Right lobe of liver (tissue), 6 donors: ENCODE measurements at regions not wholly inside any gene's neighbourhood (a gene's known extent, or its start where the extent isn't known, plus 50 kb on each side); places are given as distances from the start of the nearest gene placed in this dataset.
A peak's percentile ranks its signal among the peaks of the same experiment; 100 is the strongest.
"Not testable (repeated sequence)": the region's sequence is repeated elsewhere in the genome, so short reads cannot be mapped to it uniquely, and the experiment has no call there.

ENCODE experiments used
- ATAC-seq, 4 donors: fragments of 200-7000 bp; cut with Tn5 transposase; one replicate each; pipeline ENCODE4 v1.9.1; 2020; ENCODE audit warnings: mild to moderate bottlenecking in 4 of 4, moderate library complexity in 4 of 4
- DNase-seq, 3 donors: peaks; one replicate each; pipeline ENCODE4 v3.0.0-alpha.2; 2020
- H3K27ac ChIP-seq, 3 donors: fragments of 200-600 bp; one replicate each; pipeline ENCODE4 v1.8.0; 2022
- H3K27me3 ChIP-seq, 2 donors: fragments of 200-600 bp; one replicate each; pipeline ENCODE4 v1.8.0; 2022
- H3K36me3 ChIP-seq, 4 donors: fragments of 200-600 bp; sonication (generic) in 1 of 4; one replicate each; pipeline versions ENCODE4 v1.5.1 to v1.8.0; 2017 to 2022; ENCODE audit warnings: control low read depth in 1 of 4
- H3K4me1 ChIP-seq, 4 donors: fragments of 200-600 bp; sonication (generic) in 1 of 4; one replicate each; pipeline versions ENCODE4 v1.5.1 to v1.8.0; 2017 to 2022; ENCODE audit warnings: control low read depth in 1 of 4
- H3K4me3 ChIP-seq, 3 donors: fragments of 200-600 bp; one replicate each; pipeline ENCODE4 v1.8.0; 2022
- H3K9me3 ChIP-seq, 4 donors: fragments of 200-600 bp; sonication (generic) in 1 of 4; one replicate each; pipeline versions ENCODE4 v1.5.1 to v1.8.0; 2017 to 2022; ENCODE audit warnings: control low read depth in 1 of 4
- WGBS: methylation state at CpG from one replicate; pipeline ENCODE4 v1.1.6; 2018; ENCODE audit warnings: low coverage, low lambda C conversion rate; ENCODE audit not compliant: insufficient coverage; ENCODE audit errors: missing lambda C conversion rate; 5-methylcytosine and 5-hydroxymethylcytosine counted together
- intact Hi-C, 2 donors: fragments of 100-400 bp; cut with DNase I; formaldehyde crosslinking; loops; one replicate each; pipeline versions ENCODE4 v1.11.2 to v1.14.1; 2022
- donor health status: DM: no; HTN: yes; CAD: no.
- donor health status: DM: no; HTN: no; CAD: no.
- donor health status: DM: no; HTN: no; CAD: no.
- donor health status: DM: no; HTN: yes; CAD: no.
- donor health status: DM: no; HTN: yes; CAD: no.

DNA sequence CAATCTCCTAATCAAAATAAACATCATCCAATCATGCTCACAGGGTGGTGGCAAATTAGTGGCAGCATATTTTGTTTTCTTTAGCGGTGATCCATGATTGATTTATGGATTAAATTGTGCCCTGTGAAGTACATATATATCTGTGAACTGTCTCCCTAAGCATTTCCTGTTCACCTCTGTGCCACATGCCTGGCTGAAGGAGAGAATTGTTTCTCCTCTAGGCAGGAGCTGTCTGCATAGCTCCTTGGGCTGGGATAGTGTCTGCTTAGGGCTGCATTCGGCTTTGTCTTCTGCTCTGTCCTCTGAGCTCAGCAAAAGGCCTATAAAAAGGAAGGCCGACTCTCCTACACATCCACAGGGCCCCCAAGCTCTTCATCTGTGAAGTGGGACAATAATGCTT is 246.4 kb downstream of the BCL2L11 start:
- intact Hi-C loops, H3K4me3 ChIP-seq, H3K27ac ChIP-seq, H3K9me3 ChIP-seq, DNase-seq, H3K27me3 ChIP-seq, H3K36me3 ChIP-seq, H3K4me1 ChIP-seq, ATAC-seq: not testable (repeated sequence)
- WGBS = 72% methylated on average over 3 of the region's 3 CpGs

DNA sequence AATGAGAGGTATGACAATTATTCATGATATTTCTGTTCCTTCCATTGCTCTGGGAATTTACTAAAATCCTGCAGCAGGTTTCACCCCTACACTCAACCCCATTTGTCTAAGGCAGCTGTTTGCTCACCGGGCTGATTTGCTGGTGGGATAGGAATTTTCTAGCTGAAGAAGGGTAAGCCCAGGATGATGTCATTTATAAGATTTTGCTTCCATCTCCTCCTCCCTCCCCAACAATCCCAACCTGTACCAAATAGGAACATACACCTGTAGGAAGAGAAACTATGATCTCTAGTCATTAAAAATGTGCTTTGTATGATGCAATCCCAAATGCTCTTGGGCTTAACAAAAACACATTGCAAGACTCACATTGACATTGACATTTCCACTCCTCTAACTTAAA is 247.2 kb downstream of the BCL2L11 start:
- H3K4me1 ChIP-seq, intact Hi-C loops, H3K27me3 ChIP-seq, H3K4me3 ChIP-seq, DNase-seq, H3K27ac ChIP-seq, H3K36me3 ChIP-seq, H3K9me3 ChIP-seq: not testable (repeated sequence)
- WGBS = no CpG with 5 or more reads among the region's 1 CpG
- ATAC-seq = peak in 1 of 4 donors; percentile 31

DNA sequence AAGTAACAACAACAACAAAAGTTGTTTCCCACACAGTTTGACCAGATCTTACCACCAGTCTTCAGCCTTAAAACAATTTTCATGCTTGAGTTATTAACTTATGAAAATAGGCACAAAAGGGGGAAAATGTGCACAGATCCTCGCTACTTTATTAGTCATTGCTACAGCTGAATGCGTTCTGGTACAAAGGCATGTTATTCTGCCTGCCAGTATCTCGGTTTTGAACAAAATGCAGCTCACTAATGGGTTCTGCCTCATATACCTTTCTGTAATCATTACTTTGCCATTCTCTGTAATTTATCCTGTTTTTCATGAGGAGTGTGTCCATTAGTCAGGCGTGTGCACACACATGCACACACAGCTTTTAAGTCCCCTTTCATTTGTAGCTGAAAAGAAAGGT is 247.6 kb downstream of the BCL2L11 start:
- H3K4me1 ChIP-seq, DNase-seq, intact Hi-C loops, ATAC-seq, H3K27me3 ChIP-seq, H3K36me3 ChIP-seq, H3K9me3 ChIP-seq, H3K4me3 ChIP-seq, H3K27ac ChIP-seq: not testable (repeated sequence)
- WGBS = no CpG with 5 or more reads among the region's 4 CpGs

DNA sequence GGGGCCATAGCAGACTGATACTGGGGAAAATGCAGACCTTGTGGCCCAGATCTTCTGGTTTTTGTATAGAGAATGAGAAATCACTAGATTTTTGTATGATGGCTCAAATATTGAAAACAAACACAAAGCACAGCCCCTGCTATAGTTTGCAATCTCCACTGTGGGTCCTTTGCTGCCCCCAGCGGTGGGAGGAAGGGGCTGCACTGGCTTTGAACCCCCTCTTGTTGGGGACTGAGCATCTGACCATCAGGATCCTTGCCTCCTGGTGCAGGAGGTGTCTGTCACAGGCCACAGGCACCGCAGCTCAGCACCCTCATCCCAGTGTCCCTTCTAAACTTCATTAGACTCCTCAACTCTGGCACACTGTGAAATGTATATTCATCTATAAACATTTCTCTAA is 252.3 kb downstream of the BCL2L11 start:
- ATAC-seq = peak in 3 of 4 donors; percentile 14 to 42 (median 29)
- H3K27ac ChIP-seq, H3K27me3 ChIP-seq, intact Hi-C loops, H3K9me3 ChIP-seq, H3K36me3 ChIP-seq, DNase-seq, H3K4me1 ChIP-seq, H3K4me3 ChIP-seq: not testable (repeated sequence)
- no CpG with 5 or more reads among the region's 2 CpGs for WGBS

DNA sequence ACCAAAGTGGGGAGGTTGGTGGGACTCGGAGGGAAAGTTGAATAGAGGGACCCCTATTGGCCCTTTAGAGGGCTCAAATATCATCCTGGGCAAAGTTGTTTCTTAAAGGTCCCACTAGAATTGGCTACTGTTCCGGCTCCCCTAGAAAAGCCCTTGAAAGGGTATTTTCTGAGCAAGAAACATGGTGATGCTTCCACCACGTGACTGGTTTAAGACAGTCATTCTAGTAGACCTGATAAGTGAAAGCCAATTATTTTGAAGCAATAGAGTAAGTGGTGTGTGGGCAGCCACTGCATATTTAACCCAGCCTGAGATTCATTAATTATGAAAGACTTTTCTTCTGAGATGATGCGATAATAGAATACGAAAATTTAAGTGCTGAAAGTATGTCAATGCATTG is 253.3 kb downstream of the BCL2L11 start:
- H3K27ac ChIP-seq, ATAC-seq, H3K4me1 ChIP-seq, H3K27me3 ChIP-seq, H3K9me3 ChIP-seq, H3K36me3 ChIP-seq, DNase-seq, intact Hi-C loops, H3K4me3 ChIP-seq: not testable (repeated sequence)
- WGBS = 57% methylated on average over 2 of the region's 5 CpGs

DNA sequence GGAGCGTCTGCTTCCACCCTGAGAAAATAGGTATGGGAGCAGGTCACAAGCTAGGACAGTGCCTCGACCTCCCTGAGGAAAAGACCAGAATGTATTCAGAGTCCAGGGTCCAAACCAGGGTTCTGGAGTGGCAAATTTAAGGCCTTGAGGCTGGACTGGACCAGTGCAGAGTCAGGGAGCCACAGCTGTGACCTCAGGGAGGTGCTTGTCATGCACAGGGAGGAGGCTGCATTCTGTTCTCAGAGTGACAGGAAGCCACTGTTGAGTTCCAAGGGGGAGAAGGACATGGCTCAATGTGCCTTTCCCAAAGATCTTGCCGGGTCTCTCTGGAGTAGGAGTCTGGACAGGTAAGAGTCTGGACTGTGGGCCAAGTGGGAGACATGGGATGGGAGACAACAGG is 254.0 kb downstream of the BCL2L11 start:
- H3K36me3 ChIP-seq, H3K4me1 ChIP-seq, H3K27ac ChIP-seq, H3K27me3 ChIP-seq, intact Hi-C loops, ATAC-seq, DNase-seq, H3K4me3 ChIP-seq, H3K9me3 ChIP-seq: not testable (repeated sequence)
- 100% methylated on average over 1 of the region's 3 CpGs for WGBS

DNA sequence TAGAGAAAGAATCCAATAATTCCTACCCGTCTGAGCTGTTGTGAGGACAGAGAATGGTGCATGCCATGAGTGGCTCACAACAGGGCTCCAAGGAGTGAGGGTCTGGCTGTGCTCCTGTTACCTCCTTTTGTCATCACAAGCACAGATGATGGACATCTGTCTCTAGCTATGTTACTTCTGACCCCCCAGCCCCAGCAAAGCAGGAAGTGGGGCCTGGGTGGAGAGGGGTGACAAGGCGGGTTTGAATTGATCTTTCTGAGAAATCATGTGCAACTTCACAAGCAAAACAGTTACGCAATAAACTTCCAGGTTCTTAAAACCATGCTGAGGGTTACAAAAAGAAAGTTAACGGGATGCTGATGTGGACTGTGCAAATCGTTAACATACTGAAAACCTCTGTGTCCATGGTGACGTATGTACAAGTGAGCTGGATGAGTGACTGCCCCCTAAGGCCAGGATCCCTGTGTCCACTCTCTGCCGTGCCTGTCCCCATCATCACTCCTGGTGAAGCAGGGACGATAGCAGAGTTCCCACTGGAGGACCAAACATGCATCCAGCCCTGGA is 254.7 kb downstream of the BCL2L11 start:
- WGBS = 70% methylated on average over 4 of the region's 8 CpGs
- H3K4me1 ChIP-seq, ATAC-seq, H3K27me3 ChIP-seq, DNase-seq, H3K36me3 ChIP-seq, H3K9me3 ChIP-seq, H3K27ac ChIP-seq, H3K4me3 ChIP-seq, intact Hi-C loops: not testable (repeated sequence)

DNA sequence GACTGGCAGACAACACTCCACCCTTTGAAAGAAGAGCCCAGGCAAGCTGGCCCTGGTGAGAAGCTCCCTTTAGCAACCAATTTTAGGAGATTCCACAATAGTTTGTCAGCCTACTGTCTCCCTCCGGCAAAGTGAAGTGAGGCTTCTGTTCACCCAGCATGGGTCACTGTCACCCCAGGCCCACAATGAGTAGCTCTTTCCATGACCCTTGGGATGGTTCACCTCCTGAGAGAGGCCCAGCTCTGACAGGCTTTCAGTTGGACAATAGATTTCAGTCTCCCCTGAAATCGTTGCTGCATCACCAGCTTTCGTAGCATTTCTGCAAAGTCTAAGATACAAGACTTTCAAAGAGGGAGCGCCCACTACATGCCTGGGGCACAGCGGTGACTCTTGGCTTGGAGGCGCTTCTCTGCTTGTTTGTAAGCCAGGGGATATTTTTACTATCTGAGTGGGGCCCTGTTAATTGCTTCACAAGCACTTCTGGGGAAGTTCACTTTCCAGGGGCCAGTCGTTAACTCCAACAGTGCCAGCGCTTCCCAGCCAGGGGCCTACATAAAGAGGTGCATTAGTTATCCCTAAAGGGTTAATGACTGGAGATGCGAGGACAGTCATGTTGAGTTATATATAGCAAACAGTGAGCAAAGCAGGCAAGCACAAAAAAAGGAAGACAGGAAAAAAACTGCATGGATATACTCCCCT is 255.7 kb downstream of the BCL2L11 start:
- H3K4me1 ChIP-seq, H3K4me3 ChIP-seq, intact Hi-C loops, H3K27me3 ChIP-seq, DNase-seq, H3K27ac ChIP-seq, H3K36me3 ChIP-seq, H3K9me3 ChIP-seq, ATAC-seq: not testable (repeated sequence)
- WGBS = no CpG with 5 or more reads among the region's 9 CpGs

DNA sequence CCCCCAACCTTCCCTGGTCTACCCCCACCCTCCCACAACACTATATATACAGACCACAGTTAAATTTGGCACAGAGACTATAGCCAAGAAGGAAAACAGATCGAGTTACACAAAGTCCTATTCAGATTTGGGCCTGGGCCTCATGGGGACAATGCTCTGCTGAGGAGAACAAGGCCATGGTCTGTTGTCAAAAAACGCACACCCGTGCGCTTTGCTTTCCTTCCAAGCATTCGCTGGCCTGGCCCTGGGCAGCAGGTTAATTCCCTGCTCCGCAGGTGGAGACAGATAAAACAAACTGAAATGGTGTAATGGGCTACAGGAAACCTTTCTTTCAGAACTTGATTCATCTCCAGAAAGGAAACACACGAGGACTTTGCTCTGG is 256.2 kb downstream of the BCL2L11 start:
- H3K9me3 ChIP-seq, H3K4me1 ChIP-seq, H3K27ac ChIP-seq, intact Hi-C loops, H3K27me3 ChIP-seq, H3K36me3 ChIP-seq, H3K4me3 ChIP-seq: not testable (repeated sequence)
- WGBS = 67% methylated on average over 1 of the region's 7 CpGs
- DNase-seq = peak in 1 of 3 donors; percentile 18
- ATAC-seq = peak; percentile 36 to 61 (median 48)

DNA sequence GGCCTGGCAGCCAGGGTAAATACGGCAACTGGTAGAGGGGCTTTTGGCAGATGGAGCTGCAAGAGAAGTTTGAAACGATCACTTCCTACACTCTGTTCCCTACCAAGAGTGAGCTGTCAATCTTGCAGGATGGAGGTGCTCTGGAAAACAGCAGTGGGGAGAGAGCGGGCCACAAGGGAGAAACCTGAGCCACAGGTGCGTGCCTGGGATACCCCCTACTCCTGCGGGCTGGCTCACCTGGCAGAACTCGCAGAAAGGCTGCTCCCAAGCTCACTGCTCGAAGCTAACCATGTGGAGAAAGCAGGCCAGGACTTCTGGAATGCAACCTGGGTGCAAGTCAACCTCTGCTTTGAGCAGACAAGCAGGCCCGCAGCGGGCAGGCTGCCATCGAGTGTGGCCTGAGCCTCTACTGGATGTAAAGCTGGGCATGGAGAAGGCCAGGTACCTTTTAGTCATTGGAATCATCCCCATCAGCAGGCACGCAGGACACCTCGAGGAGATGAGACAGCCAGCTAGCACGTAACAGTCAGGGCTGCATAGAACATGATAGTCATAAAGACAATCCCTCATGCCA is 256.8 kb downstream of the BCL2L11 start:
- H3K27me3 ChIP-seq, H3K4me1 ChIP-seq, H3K36me3 ChIP-seq, H3K4me3 ChIP-seq, DNase-seq, H3K9me3 ChIP-seq, intact Hi-C loops, H3K27ac ChIP-seq: not testable (repeated sequence)
- WGBS = no CpG with 5 or more reads among the region's 13 CpGs
- peak in 2 of 4 donors; percentile 5 for ATAC-seq

DNA sequence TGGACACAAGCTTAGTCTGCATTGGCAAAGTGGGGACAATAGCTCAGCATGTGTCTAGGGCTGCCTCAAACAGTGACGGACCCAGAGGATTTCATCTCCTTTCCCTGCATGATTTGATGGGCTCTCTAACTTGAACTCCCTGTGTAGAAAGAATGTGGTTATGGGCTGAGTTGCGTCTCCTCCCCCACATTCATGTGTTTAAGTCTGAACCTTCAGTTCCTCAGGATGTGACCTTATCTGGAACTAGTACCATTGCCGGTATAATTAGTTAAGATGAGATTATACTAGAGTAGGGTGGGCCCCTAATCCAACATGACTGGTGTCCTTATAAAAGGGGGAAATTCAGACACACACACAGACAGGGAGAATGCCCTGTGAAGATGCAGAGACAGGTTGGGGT is 257.6 kb downstream of the BCL2L11 start:
- H3K27ac ChIP-seq, H3K27me3 ChIP-seq, H3K4me1 ChIP-seq, H3K9me3 ChIP-seq, intact Hi-C loops, ATAC-seq, H3K36me3 ChIP-seq, DNase-seq, H3K4me3 ChIP-seq: not testable (repeated sequence)
- no CpG with 5 or more reads among the region's 3 CpGs for WGBS
